IMR-90 (cell line): ENCODE measurements at regions not wholly inside any gene's neighbourhood (a gene's known extent, or its start where the extent isn't known, plus 50 kb on each side); places are given as distances from the start of the nearest gene placed in this dataset.
A peak's percentile ranks its signal among the peaks of the same experiment; 100 is the strongest.

Experiments
- ATAC-seq: fragments of 200-7000 bp; cut with Tn5 transposase; 2 replicates; pipeline ENCODE4 v1.9.1; 2020; ENCODE audit warnings: low read depth, mild to moderate bottlenecking, moderate library complexity
- BruUV-seq: library from RNA; stranded (reverse); fragments of 400-500 nt; replicated peaks from 2 replicates; lab custom pipeline; 2021; lab: Mats Ljungman, UMichigan
- CTCF ChIA-PET: fragments of 300-600 bp; formaldehyde crosslinking; extraction: SDS; loops from one replicate; lab custom pipeline; 2021; ENCODE audit warnings: antibody characterized with exemption; lab: Yijun Ruan, JAX
- POLR2A ChIA-PET: fragments of 300-600 bp; sonication (Branson Sonifier 250); formaldehyde crosslinking; loops from one replicate; lab custom pipeline; 2022; ENCODE audit warnings: antibody characterized with exemption; ENCODE audit not compliant: unreplicated experiment; lab: Charles Lee
- DNase-seq: peaks from one replicate; pipeline ENCODE4 v3.0.0; 2013
- H2AFZ ChIP-seq: replicated peaks from 2 replicates; pipeline ENCODE3; 2013; ENCODE audit warnings: low read length, mild to moderate bottlenecking; ENCODE audit not compliant: poor library complexity
- H2AK5ac ChIP-seq: 2 replicates; pipeline ENCODE4 v1.6.1; 2013; ENCODE audit warnings: low read depth, low read length, inconsistent platforms
- H2AK9ac ChIP-seq: replicated peaks from 2 replicates; pipeline ENCODE3; 2013; ENCODE audit warnings: mild to moderate bottlenecking, low read depth, low read length, moderate library complexity; ENCODE audit not compliant: poor library complexity
- H2BK120ac ChIP-seq: 2 replicates; pipeline ENCODE4 v1.6.1; 2013; ENCODE audit warnings: low read depth, low read length, inconsistent platforms
- H2BK15ac ChIP-seq: 3 replicates; pipeline ENCODE4 v1.6.1; 2013; ENCODE audit warnings: low read depth, low read length, inconsistent platforms
- H2BK20ac ChIP-seq: 2 replicates; pipeline ENCODE4 v1.6.1; 2013; ENCODE audit warnings: low read depth, mild to moderate bottlenecking, inconsistent platforms, low read length, moderate library complexity
- H2BK5ac ChIP-seq: 2 replicates; pipeline ENCODE4 v1.6.1; 2013; ENCODE audit warnings: mild to moderate bottlenecking, low read depth, low read length, inconsistent platforms; ENCODE audit not compliant: poor library complexity, severe bottlenecking
- H3K14ac ChIP-seq: replicated peaks from 2 replicates; pipeline ENCODE4 v1.6.1; 2013; ENCODE audit warnings: low read depth, low read length, inconsistent platforms
- H3K18ac ChIP-seq: 2 replicates; pipeline ENCODE4 v1.6.1; 2013; ENCODE audit warnings: low read depth, low read length, control low read depth
- H3K23ac ChIP-seq: 2 replicates; pipeline ENCODE4 v1.6.1; 2013; ENCODE audit warnings: low read depth, low read length, inconsistent platforms
- H3K27ac ChIP-seq: 2 replicates; pipeline ENCODE4 v1.5.1; 2013; ENCODE audit warnings: mild to moderate bottlenecking, control low read depth, low read length; ENCODE audit not compliant: insufficient read depth
- H3K27me3 ChIP-seq: 2 replicates; pipeline ENCODE4 v1.6.1; 2013; ENCODE audit warnings: low read length; ENCODE audit not compliant: control insufficient read depth, insufficient read depth
- H3K36me3 ChIP-seq: 2 replicates; pipeline ENCODE4 v1.6.1; 2013; ENCODE audit warnings: low read length, mixed read lengths; ENCODE audit not compliant: control insufficient read depth, insufficient read depth
- H3K4ac ChIP-seq: 2 replicates; pipeline ENCODE4 v1.6.1; 2013; ENCODE audit warnings: low read depth, low read length, inconsistent platforms
- H3K4me1 ChIP-seq: 2 replicates; pipeline ENCODE4 v1.6.1; 2013; ENCODE audit warnings: low read length, mixed read lengths; ENCODE audit not compliant: control insufficient read depth, insufficient read depth
- H3K4me2 ChIP-seq: 2 replicates; pipeline ENCODE4 v1.6.1; 2013; ENCODE audit warnings: low read depth, mild to moderate bottlenecking, control low read depth, low read length, moderate library complexity
- H3K4me3 ChIP-seq: 2 replicates; pipeline ENCODE4 v1.5.1; 2013; ENCODE audit warnings: low read depth, mild to moderate bottlenecking, control low read depth, low read length, moderate library complexity; ENCODE audit not compliant: insufficient read depth
- H3K56ac ChIP-seq: 2 replicates; pipeline ENCODE4 v1.6.1; 2013; ENCODE audit warnings: low read length, inconsistent platforms; ENCODE audit not compliant: insufficient read depth; ENCODE audit errors: extremely low read depth
- H3K79me1 ChIP-seq, 2 experiments: 2 replicates each; pipeline ENCODE4 v1.6.1; 2013; ENCODE audit warnings: low read length in 2 of 2, inconsistent platforms in 1 of 2, low read depth in 1 of 2
- H3K9ac ChIP-seq: 2 replicates; pipeline ENCODE4 v1.6.1; 2013; ENCODE audit warnings: low read depth, low read length, control low read depth
- H3K9me1 ChIP-seq: 2 replicates; pipeline ENCODE4 v1.6.1; 2013; ENCODE audit warnings: low read length, inconsistent platforms; ENCODE audit not compliant: insufficient read depth
- H3K9me3 ChIP-seq: 2 replicates; pipeline ENCODE4 v1.6.1; 2013; ENCODE audit warnings: low read length; ENCODE audit not compliant: control insufficient read depth, insufficient read depth
- H4K20me1 ChIP-seq: 2 replicates; pipeline ENCODE4 v1.6.1; 2013; ENCODE audit warnings: low read length, inconsistent platforms; ENCODE audit not compliant: insufficient read depth
- H4K5ac ChIP-seq: 2 replicates; pipeline ENCODE4 v1.6.1; 2013; ENCODE audit warnings: mild to moderate bottlenecking, low read depth, low read length, control low read depth
- H4K8ac ChIP-seq, 2 experiments: 2 replicates each; pipeline ENCODE4 v1.6.1; 2013; ENCODE audit warnings: low read depth in 2 of 2, low read length in 2 of 2, control low read depth in 1 of 2, inconsistent platforms in 1 of 2
- H4K91ac ChIP-seq: 2 replicates; pipeline ENCODE4 v1.6.1; 2013; ENCODE audit warnings: low read depth, low read length, inconsistent platforms; ENCODE audit not compliant: insufficient read depth
- BHLHE40 ChIP-seq: fragments of 150-350 bp; IDR thresholded peaks from 2 replicates; pipeline ENCODE4 v1.6.1; 2016; ENCODE audit warnings: mild to moderate bottlenecking, low read depth, low read length
- CTCF ChIP-seq: conservative IDR thresholded peaks from 2 replicates; pipeline ENCODE4 v1.5.1; 2012; ENCODE audit warnings: mild to moderate bottlenecking, low read depth, low read length, improper control_type of control experiment
- ELK1 ChIP-seq: fragments of 150-350 bp; IDR thresholded peaks from 2 replicates; pipeline ENCODE4 v1.6.1; 2016; ENCODE audit warnings: low read depth, mild to moderate bottlenecking, low read length, moderate library complexity, borderline replicate concordance
- MAFK ChIP-seq: IDR thresholded peaks from 2 replicates; pipeline ENCODE4 v1.6.1; 2012; ENCODE audit warnings: low read depth, low read length, improper control_type of control experiment
- MXI1 ChIP-seq: IDR thresholded peaks from 2 replicates; pipeline ENCODE4 v1.6.1; 2012; ENCODE audit warnings: low read depth, mild to moderate bottlenecking, low read length, moderate library complexity, borderline replicate concordance
- NFE2L2 ChIP-seq: fragments of 150-350 bp; IDR thresholded peaks from 2 replicates; pipeline ENCODE4 v1.6.1; 2016; ENCODE audit warnings: low read depth, mild to moderate bottlenecking, low read length
- RAD21 ChIP-seq: IDR thresholded peaks from 2 replicates; pipeline ENCODE4 v1.6.1; 2012; ENCODE audit warnings: low read length, improper control_type of control experiment
- RFX5 ChIP-seq: IDR thresholded peaks from 2 replicates; pipeline ENCODE4 v1.8.0; 2012; ENCODE audit warnings: low read depth, mild to moderate bottlenecking, low read length, moderate library complexity
- SMC3 ChIP-seq: fragments of 150-350 bp; IDR thresholded peaks from 2 replicates; pipeline ENCODE4 v1.6.1; 2016; ENCODE audit warnings: low read depth, mild to moderate bottlenecking, antibody characterized with exemption, low read length, moderate library complexity
- WGBS, 2 experiments: methylation state at CpG; one replicate each; pipeline versions ENCODE4 v1.1.5 to v1.1.7; 2013; ENCODE audit warnings: missing lambda C conversion rate in 2 of 2; ENCODE audit not compliant: insufficient read length in 1 of 2; ENCODE audit errors: extremely low coverage in 2 of 2; 5-methylcytosine and 5-hydroxymethylcytosine counted together
- dilution Hi-C: fragments of 300-500 bp; cut with HindIII; formaldehyde crosslinking; loops from one replicate; pipeline ENCODE4 v1.14.3; 2018; ENCODE audit warnings: low sequenced_read_pairs; ENCODE audit not compliant: unreplicated experiment
- in situ Hi-C: fragments of 300-500 bp; cut with MboI; formaldehyde crosslinking; loops from 3 replicates; pipeline ENCODE4 v1.14.3; 2019; ENCODE audit warnings: low sequenced_read_pairs, inconsistent platforms, mixed read lengths
- intact Hi-C: fragments of 100-400 bp; cut with micrococcal nuclease; formaldehyde crosslinking; loops from 2 replicates; pipeline ENCODE4 v1.10.0; 2022

DNA sequence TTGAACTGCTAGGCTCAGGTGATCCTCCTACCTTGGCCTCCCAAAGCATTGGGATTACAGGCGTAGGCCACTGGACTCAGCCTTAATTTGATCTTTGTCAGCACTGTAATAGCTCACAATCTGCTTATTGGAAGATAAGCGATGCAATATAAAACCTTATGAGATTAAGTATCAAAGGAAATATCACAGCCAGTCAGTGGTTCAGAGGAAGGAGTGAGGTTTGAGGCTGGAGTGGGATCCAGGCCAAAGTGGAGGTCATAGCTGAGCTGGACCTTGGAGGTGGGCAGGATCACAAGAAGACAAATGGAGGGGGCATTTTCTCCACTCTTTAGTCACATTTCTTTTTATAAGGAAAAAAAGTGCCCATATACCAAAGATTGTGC lies 228.5 kb downstream of the RHOU start:
- peak overlapping the region; percentile 68 for H3K23ac ChIP-seq

More for the DNA sequence above, 228.5 kb downstream of the RHOU start:
- WGBS, 2 experiments, result no CpG with 5 or more reads among the region's 2 CpGs
- H3K27ac ChIP-seq, result peak overlapping the region; percentile 97
- peak overlapping the region; percentile 60 for H3K4me2 ChIP-seq
- H3K18ac ChIP-seq, result peak overlapping the region; percentile 92
- peaks cover 12% of the 10 kb centered on the region for H3K4me1 ChIP-seq
- POLR2A ChIA-PET, result no interaction called here
- peak overlapping the region; percentile 97 for H2BK120ac ChIP-seq
- H4K91ac ChIP-seq, result peak overlapping the region; percentile 98
- H3K27me3 ChIP-seq, result no peaks in the 10 kb centered on the region
- ATAC-seq, result peak; percentile 35; the same call in 1 of the 2 replicates
- H4K20me1 ChIP-seq, result no peaks in the 10 kb centered on the region
- H2BK5ac ChIP-seq, result peak overlapping the region; percentile 85
- peak overlapping the region; percentile 60 for H3K9ac ChIP-seq
- H4K5ac ChIP-seq, result peak overlapping the region; percentile 90
- peak overlapping the region; percentile 87 for H3K56ac ChIP-seq
- H3K9me3 ChIP-seq, result no peaks in the 10 kb centered on the region
- DNase-seq, result no peak
- no peak overlapping the region for H2AK9ac ChIP-seq
- peak overlapping the region; percentile 88 for H2AK5ac ChIP-seq
- peak overlapping the region; percentile 86 to 88 for H4K8ac ChIP-seq
- no peak for TF ChIP-seq RAD21
- no peak for TF ChIP-seq RFX5
- TF ChIP-seq MXI1, result no peak
- no peak for TF ChIP-seq NFE2L2
- no peak for TF ChIP-seq MAFK
- TF ChIP-seq BHLHE40, result no peak
- TF ChIP-seq ELK1, result no peak
- TF ChIP-seq SMC3, result no peak
- no peak for TF ChIP-seq CTCF
- H3K4ac ChIP-seq, result peak overlapping the region; percentile 96
- H2BK15ac ChIP-seq, result peak overlapping the region; percentile 89; the same call in 2 of the 3 replicates
- H2BK20ac ChIP-seq, result peak overlapping the region; percentile 98
- no peak overlapping the region for H3K4me3 ChIP-seq
- no peaks in the 10 kb centered on the region for H3K79me1 ChIP-seq
- in situ Hi-C loops, result no loop called here
- H3K9me1 ChIP-seq, result peaks cover 11% of the 10 kb centered on the region
- peak overlapping the region; percentile 38 for H2AFZ ChIP-seq
- H3K14ac ChIP-seq, result peak overlapping the region; percentile 62
- dilution Hi-C loops, result no loop called here
- no TSS peak for BruUV-seq
- intact Hi-C loops, result loop anchor here (1.0 to 5.0 kb wide), 4 partner anchors 60 to 264 kb away; partner anchors contain the start of gene RHOU
- CTCF ChIA-PET, result interaction anchor here (0.5 to 1.1 kb wide), 2 partner anchors 81 to 263 kb away, joined by 3 to 4 read pairs; no protein-coding TSS in a partner anchor
- H3K36me3 ChIP-seq, result no peaks in the 10 kb centered on the region
